Calu3 (cell line): ENCODE measurements at regions not wholly inside any gene's neighbourhood (a gene's known extent, or its start where the extent isn't known, plus 50 kb on each side); places are given as distances from the start of the nearest gene placed in this dataset.

Experiments used
- BruUV-seq: library from RNA; stranded (reverse); fragments of 400-500 nt; replicated peaks from 2 replicates; lab custom pipeline; 2021; lab: Mats Ljungman, UMichigan
- CTCF ChIA-PET: fragments of 300-600 bp; sonication (Branson Sonifier 250); formaldehyde crosslinking; loops from one replicate; lab custom pipeline; 2022; ENCODE audit warnings: antibody characterized with exemption; lab: Charles Lee
- DNase-seq: peaks from one replicate; pipeline ENCODE4 v3.0.0; 2022
- H3K27ac Mint-ChIP-seq: one replicate; pipeline ENCODE4 v1.8.0; 2022; ENCODE audit warnings: mixed read lengths; ENCODE audit not compliant: unreplicated experiment
- H3K27me3 Mint-ChIP-seq: one replicate; pipeline ENCODE4 v1.8.0; 2022; ENCODE audit warnings: mixed read lengths; ENCODE audit not compliant: unreplicated experiment
- H3K36me3 Mint-ChIP-seq: one replicate; pipeline ENCODE4 v1.8.0; 2022; ENCODE audit warnings: mild to moderate bottlenecking, moderate library complexity, mixed read lengths; ENCODE audit not compliant: insufficient read depth, unreplicated experiment
- H3K4me1 Mint-ChIP-seq: one replicate; pipeline ENCODE4 v1.8.0; 2022; ENCODE audit warnings: mild to moderate bottlenecking, low read depth, mixed read lengths; ENCODE audit not compliant: unreplicated experiment
- H3K4me3 Mint-ChIP-seq: one replicate; pipeline ENCODE4 v1.8.0; 2022; ENCODE audit warnings: mild to moderate bottlenecking, low read depth, moderate library complexity, mixed read lengths; ENCODE audit not compliant: unreplicated experiment
- H3K9me3 Mint-ChIP-seq: one replicate; pipeline ENCODE4 v1.8.0; 2022; ENCODE audit warnings: low read depth, mixed read lengths; ENCODE audit not compliant: unreplicated experiment
- CTCF ChIP-seq: fragments of 200-600 bp; IDR thresholded peaks from one replicate; pipeline ENCODE4 v1.8.0; 2022; ENCODE audit warnings: antibody characterized with exemption; ENCODE audit not compliant: unreplicated experiment
- intact Hi-C: fragments of 100-400 bp; cut with micrococcal nuclease; formaldehyde crosslinking; loops from one replicate; pipeline ENCODE4 v1.10.0; 2022; ENCODE audit not compliant: unreplicated experiment

GRCh38 chr6:84860509-84860908 is 96.1 kb upstream of the TBX18 start:
- intact Hi-C loops = no loop called here
- Mint-ChIP-seq H3K36me3 (no peaks in the 10 kb centered on the region), H3K9me3 (no peaks in the 10 kb centered on the region), H3K4me1 (no peaks in the 10 kb centered on the region), H3K27me3 (no peaks in the 10 kb centered on the region), H3K27ac (no peak overlapping the region), H3K4me3 (no peak overlapping the region)
- no peak for DNase-seq
- no TSS peak for BruUV-seq
- CTCF ChIA-PET = no interaction called here
- TF ChIP-seq CTCF = no peak

GRCh38 chr6:84854811-84855400 is 90.5 kb upstream of the TBX18 start:
- CTCF ChIA-PET = no interaction called here
- Mint-ChIP-seq H3K4me1 (no peaks in the 10 kb centered on the region), H3K4me3 (no peak overlapping the region), H3K9me3 (no peaks in the 10 kb centered on the region), H3K27me3 (no peaks in the 10 kb centered on the region), H3K36me3 (no peaks in the 10 kb centered on the region), H3K27ac (no peak overlapping the region)
- no peak for DNase-seq
- BruUV-seq = no TSS peak
- no peak for TF ChIP-seq CTCF
- intact Hi-C loops = no loop called here

- Mint-ChIP-seq H3K27me3 (no peaks in the 10 kb centered on the region), H3K9me3 (no peaks in the 10 kb centered on the region), H3K4me1 (no peaks in the 10 kb centered on the region), H3K4me3 (no peak overlapping the region), H3K27ac (no peak overlapping the region), H3K36me3 (no peaks in the 10 kb centered on the region)
- CTCF ChIA-PET = no interaction called here
- TF ChIP-seq CTCF = no peak
- intact Hi-C loops = no loop called here
- BruUV-seq = no TSS peak
- no peak for DNase-seq
Measured at GRCh38 chr6:84853901-84854300, 89.5 kb upstream of the TBX18 start.

GRCh38 chr6:84848960-84849359 is 84.6 kb upstream of the TBX18 start:
- CTCF ChIA-PET = interaction anchor here (0.7 kb wide), 1 partner anchor 120 kb away, joined by 3 read pairs; no protein-coding TSS in a partner anchor
- Mint-ChIP-seq H3K27me3 (no peaks in the 10 kb centered on the region), H3K36me3 (no peaks in the 10 kb centered on the region)

More at GRCh38 chr6:84848960-84849359, 84.6 kb upstream of the TBX18 start:
- Mint-ChIP-seq H3K27ac (no peak overlapping the region), H3K4me1 (no peaks in the 10 kb centered on the region), H3K4me3 (no peak overlapping the region), H3K9me3 (no peaks in the 10 kb centered on the region)
- no peak for TF ChIP-seq CTCF
- DNase-seq = no peak
- intact Hi-C loops = no loop called here
- BruUV-seq = no TSS peak
